ENCODE measurements at regions not wholly inside any gene's neighbourhood (a gene's known extent, or its start where the extent isn't known, plus 50 kb on each side); places are given as distances from the start of the nearest gene placed in this dataset.

- no peak for TF ChIP-seq EZH2 (IDR thresholded peaks at IDR 0.05; ENCODE audit: borderline replicate concordance, low read depth, low read length)
- TF ChIP-seq ARID4B (CRISPR knock-in tag; IDR thresholded peaks at IDR 0.05) = no peak
- no peak for TF ChIP-seq ZNF354B (CRISPR knock-in tag; IDR thresholded peaks at IDR 0.05)
- no peak for TF ChIP-seq CTCF (IDR thresholded peaks at IDR 0.05 in 2 of 3, conservative IDR thresholded peaks at IDR 0.05 in 1 of 3; ENCODE audit: insufficient read depth in 2 of 3, low read depth in 1 of 3, low read length in 3 of 3)
- no peak for TF ChIP-seq TAF1 (IDR thresholded peaks at IDR 0.05; ENCODE audit: control insufficient read depth, extremely low read depth, insufficient read depth, low read length, severe bottlenecking)
- no peak for TF ChIP-seq CHD2 (IDR thresholded peaks at IDR 0.05; ENCODE audit: low read depth, low read length)
- no peak for TF ChIP-seq MTF1 (CRISPR knock-in tag; IDR thresholded peaks at IDR 0.05; ENCODE audit: borderline replicate concordance)
- TF ChIP-seq TEAD4 (IDR thresholded peaks at IDR 0.05; ENCODE audit: low read length) = no peak
- no peak for TF ChIP-seq TEAD4 (CRISPR knock-in tag; IDR thresholded peaks at IDR 0.05; ENCODE audit: borderline replicate concordance)
These were observed 66.4 kb upstream of the SESTD1 start for GRCh38 chr2:179331061-179331460.

Measured in K562 (cell line).